Astrocyte of the cerebellum (primary cell): ENCODE measurements at regions not wholly inside any gene's neighbourhood (a gene's known extent, or its start where the extent isn't known, plus 50 kb on each side); places are given as distances from the start of the nearest gene placed in this dataset.

ENCODE experiments used
- DNase-seq: peaks from one replicate; pipeline ENCODE4 v3.0.0-alpha.2; 2011; ENCODE audit warnings: low read depth
- H3K4me3 ChIP-seq: 2 replicates; pipeline ENCODE4 v1.5.1; 2011; ENCODE audit warnings: mild to moderate bottlenecking, low read depth, low read length, moderate library complexity
- in situ Hi-C: cut with HindIII; loops from 2 replicates; pipeline ENCODE4 v1.10.0; 2017; ENCODE audit warnings: low sequenced_read_pairs
- TF ChIP-seq, protein P1 (sequence below): IDR thresholded peaks from 2 replicates; pipeline ENCODE4 v1.5.1; 2012; ENCODE audit warnings: low read length, low read depth, moderate library complexity, mild to moderate bottlenecking; ENCODE audit errors: missing control alignments

GRCh38 chr10:44010873-44011602 lies 362.4 kb upstream of the ZNF32 start:
- TF ChIP-seq, protein P1, sequence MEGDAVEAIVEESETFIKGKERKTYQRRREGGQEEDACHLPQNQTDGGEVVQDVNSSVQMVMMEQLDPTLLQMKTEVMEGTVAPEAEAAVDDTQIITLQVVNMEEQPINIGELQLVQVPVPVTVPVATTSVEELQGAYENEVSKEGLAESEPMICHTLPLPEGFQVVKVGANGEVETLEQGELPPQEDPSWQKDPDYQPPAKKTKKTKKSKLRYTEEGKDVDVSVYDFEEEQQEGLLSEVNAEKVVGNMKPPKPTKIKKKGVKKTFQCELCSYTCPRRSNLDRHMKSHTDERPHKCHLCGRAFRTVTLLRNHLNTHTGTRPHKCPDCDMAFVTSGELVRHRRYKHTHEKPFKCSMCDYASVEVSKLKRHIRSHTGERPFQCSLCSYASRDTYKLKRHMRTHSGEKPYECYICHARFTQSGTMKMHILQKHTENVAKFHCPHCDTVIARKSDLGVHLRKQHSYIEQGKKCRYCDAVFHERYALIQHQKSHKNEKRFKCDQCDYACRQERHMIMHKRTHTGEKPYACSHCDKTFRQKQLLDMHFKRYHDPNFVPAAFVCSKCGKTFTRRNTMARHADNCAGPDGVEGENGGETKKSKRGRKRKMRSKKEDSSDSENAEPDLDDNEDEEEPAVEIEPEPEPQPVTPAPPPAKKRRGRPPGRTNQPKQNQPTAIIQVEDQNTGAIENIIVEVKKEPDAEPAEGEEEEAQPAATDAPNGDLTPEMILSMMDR, result no peak
- in situ Hi-C loops, result no loop called here
- no peak for DNase-seq
- no peak overlapping the region for H3K4me3 ChIP-seq

- no peak for DNase-seq
- no peak overlapping the region for H3K4me3 ChIP-seq
- in situ Hi-C loops, result no loop called here
- TF ChIP-seq, protein P1, result no peak
These were observed 361.4 kb upstream of the ZNF32 start for GRCh38 chr10:44009891-44010632.

GRCh38 chr10:44008917-44009709 lies 360.4 kb upstream of the ZNF32 start:
- DNase-seq, result no peak
- in situ Hi-C loops, result no loop called here
- H3K4me3 ChIP-seq, result no peak overlapping the region
- TF ChIP-seq, protein P1, result no peak

DNA sequence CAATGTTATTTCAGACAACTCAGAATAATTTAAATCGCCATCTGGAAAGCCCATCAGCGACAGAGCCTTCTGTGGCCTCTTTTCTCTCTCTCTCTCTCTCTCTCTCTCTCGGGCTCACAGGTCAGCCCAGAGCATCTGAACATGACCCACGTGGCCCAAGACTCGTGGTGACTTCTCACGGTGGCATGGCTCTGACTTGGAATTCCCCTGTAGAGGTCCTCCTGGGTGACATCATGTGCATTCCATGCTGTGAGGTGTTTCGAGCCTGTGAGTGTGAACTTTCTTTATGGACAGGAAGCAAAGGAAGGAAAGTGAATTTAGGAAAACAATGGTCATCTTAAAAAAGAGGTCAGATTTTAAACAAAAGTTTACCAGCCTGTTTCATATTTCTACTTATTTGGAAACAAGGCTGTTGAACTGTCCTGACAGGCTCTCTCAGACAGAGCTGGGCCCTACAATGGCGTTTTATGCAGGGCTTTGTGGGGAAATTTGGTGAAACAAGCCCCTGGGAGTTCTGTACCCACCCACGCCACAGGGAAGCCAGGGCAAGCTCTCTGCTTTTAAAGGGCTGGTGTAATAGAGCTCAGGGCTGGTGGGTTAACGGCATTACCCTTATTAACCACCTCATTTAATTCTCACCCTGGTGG lies 359.7 kb upstream of the ZNF32 start:
- DNase-seq, result no peak
- TF ChIP-seq, protein P1, result no peak
- in situ Hi-C loops, result no loop called here
- no peak overlapping the region for H3K4me3 ChIP-seq

DNA sequence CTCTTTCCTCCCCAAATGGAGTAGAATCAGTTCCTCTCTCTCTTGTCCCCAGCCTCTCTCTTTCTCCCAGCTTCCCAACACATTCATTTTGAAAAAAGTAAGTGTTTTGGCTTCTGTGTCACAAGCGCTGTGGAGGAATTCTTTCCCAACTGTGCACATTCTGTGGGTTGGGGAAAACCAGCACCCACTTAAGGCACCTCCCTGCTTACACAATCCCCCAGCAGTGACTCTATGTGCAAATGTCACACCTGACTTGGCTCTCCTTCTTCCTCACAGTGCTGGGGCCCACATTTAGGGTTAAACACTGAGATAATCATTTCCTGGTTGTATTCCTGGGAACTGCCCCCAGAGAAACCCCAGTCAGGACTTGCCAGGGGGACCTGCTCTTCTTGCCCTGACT lies 358.1 kb upstream of the ZNF32 start:
- in situ Hi-C loops, result no loop called here
- TF ChIP-seq, protein P1, result no peak
- H3K4me3 ChIP-seq, result no peak overlapping the region
- DNase-seq, result no peak

DNA sequence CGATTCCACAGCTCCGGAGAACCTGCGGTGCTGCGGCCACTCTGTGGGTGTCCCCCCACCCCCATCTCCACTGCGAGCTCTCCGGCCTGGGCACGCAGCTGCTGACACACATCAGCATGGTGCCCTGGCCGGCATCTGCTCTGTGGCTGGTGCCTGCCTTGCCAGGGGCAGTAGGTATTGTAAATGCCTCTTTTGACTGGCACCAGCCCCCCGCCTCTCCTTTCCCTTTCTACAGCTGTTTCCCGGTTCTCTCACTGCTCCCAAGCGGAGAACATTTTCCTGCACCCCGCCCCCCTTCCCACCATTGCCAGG lies 357.1 kb upstream of the ZNF32 start:
- no peak for DNase-seq
- H3K4me3 ChIP-seq, result no peak overlapping the region
- TF ChIP-seq, protein P1, result no peak
- in situ Hi-C loops, result no loop called here
